Smooth muscle cell (in vitro differentiated cells): ENCODE measurements at regions not wholly inside any gene's neighbourhood (a gene's known extent, or its start where the extent isn't known, plus 50 kb on each side); places are given as distances from the start of the nearest gene placed in this dataset.

Experiments used
- DNase-seq: peaks from one replicate; lab custom pipeline; 2025; ENCODE audit not compliant: unreplicated experiment; lab: John Stamatoyannopoulos, UW
- H2AFZ ChIP-seq: fragments of 200-600 bp; sonication (generic); 2 replicates; pipeline ENCODE4 v1.6.0; 2016; ENCODE audit warnings: antibody characterized with exemption, low read depth, mild to moderate bottlenecking
- H3F3A ChIP-seq: fragments of 200-600 bp; sonication (generic); 2 replicates; pipeline ENCODE4 v1.6.0; 2017; ENCODE audit warnings: antibody characterized with exemption, low read depth
- H3K27ac ChIP-seq: fragments of 200-600 bp; sonication (generic); 2 replicates; pipeline ENCODE4 v1.5.1; 2016; ENCODE audit warnings: low read depth, mild to moderate bottlenecking
- H3K27me3 ChIP-seq: fragments of 200-600 bp; sonication (generic); 2 replicates; pipeline ENCODE4 v1.6.1; 2016; ENCODE audit warnings: low read depth, mild to moderate bottlenecking
- H3K36me3 ChIP-seq: fragments of 200-600 bp; sonication (generic); 2 replicates; pipeline ENCODE4 v1.5.1; 2016; ENCODE audit warnings: low read depth
- H3K4me1 ChIP-seq: fragments of 200-600 bp; sonication (generic); 2 replicates; pipeline ENCODE4 v1.5.1; 2016; ENCODE audit warnings: low read depth
- H3K4me2 ChIP-seq: fragments of 200-600 bp; sonication (generic); 2 replicates; pipeline ENCODE4 v1.6.0; 2016; ENCODE audit warnings: mild to moderate bottlenecking
- H3K4me3 ChIP-seq: fragments of 200-600 bp; sonication (generic); 2 replicates; pipeline ENCODE4 v1.5.1; 2016; ENCODE audit warnings: mild to moderate bottlenecking
- H3K79me2 ChIP-seq: fragments of 200-600 bp; sonication (generic); 2 replicates; pipeline ENCODE4 v1.6.0; 2016; ENCODE audit warnings: low read depth, mild to moderate bottlenecking
- H3K9ac ChIP-seq: fragments of 200-600 bp; sonication (generic); 2 replicates; pipeline ENCODE4 v1.6.0; 2016; ENCODE audit warnings: low read depth
- H3K9me3 ChIP-seq: fragments of 200-600 bp; sonication (generic); replicated peaks from 2 replicates; pipeline ENCODE4 v1.5.1; 2016; ENCODE audit warnings: low read depth
- H4K20me1 ChIP-seq: fragments of 200-600 bp; sonication (generic); 2 replicates; pipeline ENCODE4 v1.6.0; 2016; ENCODE audit warnings: low read depth
- CTCF ChIP-seq: fragments of 200-600 bp; sonication (generic); IDR thresholded peaks from 2 replicates; pipeline ENCODE4 v1.5.1; 2017; ENCODE audit warnings: borderline replicate concordance, mild to moderate bottlenecking, antibody characterized with exemption; ENCODE audit not compliant: insufficient read depth, poor library complexity, severe bottlenecking
- WGBS: methylation state at CpG from one replicate; pipeline ENCODE4 v1.1.7; 2016; ENCODE audit warnings: low lambda C conversion rate; 5-methylcytosine and 5-hydroxymethylcytosine counted together

- no peaks in the 10 kb centered on the region for H4K20me1 ChIP-seq
- no peaks in the 10 kb centered on the region for H3K27me3 ChIP-seq
- H2AFZ ChIP-seq, result no peak overlapping the region
- 85% methylated on average over 9 of the region's 9 CpGs for WGBS
- no peaks in the 10 kb centered on the region for H3K4me1 ChIP-seq
- H3F3A ChIP-seq, result no peaks in the 10 kb centered on the region
- no peaks in the 10 kb centered on the region for H3K9me3 ChIP-seq
- H3K27ac ChIP-seq, result no peak overlapping the region
- H3K9ac ChIP-seq, result no peak overlapping the region
- no peak for DNase-seq
- no peaks in the 10 kb centered on the region for H3K36me3 ChIP-seq
- H3K79me2 ChIP-seq, result no peaks in the 10 kb centered on the region
- H3K4me2 ChIP-seq, result no peak overlapping the region
- H3K4me3 ChIP-seq, result no peak overlapping the region
- TF ChIP-seq CTCF, result no peak
Observed at GRCh38 chr2:2466534-2466933, 135.5 kb upstream of the MYT1L start.

- Histone ChIP-seq H3K4me3 (no peak overlapping the region), H3K4me1 (no peaks in the 10 kb centered on the region), H2AFZ (no peak overlapping the region), H3F3A (no peaks in the 10 kb centered on the region), H3K36me3 (no peaks in the 10 kb centered on the region), H3K4me2 (no peak overlapping the region), H4K20me1 (no peaks in the 10 kb centered on the region), H3K27ac (no peak overlapping the region), H3K9me3 (no peaks in the 10 kb centered on the region), H3K9ac (no peak overlapping the region), H3K79me2 (no peaks in the 10 kb centered on the region), H3K27me3 (no peaks in the 10 kb centered on the region)
- 92% methylated on average over 6 of the region's 6 CpGs for WGBS
- TF ChIP-seq CTCF, result no peak
- no peak for DNase-seq
Observed at GRCh38 chr2:2464643-2465042, 133.6 kb upstream of the MYT1L start.

GRCh38 chr2:2464094-2464493 lies 133.0 kb upstream of the MYT1L start:
- TF ChIP-seq CTCF, result no peak
- H4K20me1 ChIP-seq, result no peaks in the 10 kb centered on the region
- no peaks in the 10 kb centered on the region for H3K36me3 ChIP-seq
- no peak overlapping the region for H3K27ac ChIP-seq
- H3F3A ChIP-seq, result no peaks in the 10 kb centered on the region
- H3K27me3 ChIP-seq, result no peaks in the 10 kb centered on the region
- H3K4me2 ChIP-seq, result no peak overlapping the region
- WGBS, result 66% methylated on average over 12 of the region's 12 CpGs
- H2AFZ ChIP-seq, result no peak overlapping the region
- H3K79me2 ChIP-seq, result no peaks in the 10 kb centered on the region
- no peak for DNase-seq
- H3K4me3 ChIP-seq, result no peak overlapping the region
- no peak overlapping the region for H3K9ac ChIP-seq
- no peaks in the 10 kb centered on the region for H3K9me3 ChIP-seq
- H3K4me1 ChIP-seq, result no peaks in the 10 kb centered on the region

- Histone ChIP-seq H3K4me3 (no peak overlapping the region), H2AFZ (no peak overlapping the region), H3K79me2 (no peaks in the 10 kb centered on the region), H3K36me3 (no peaks in the 10 kb centered on the region), H3K27ac (no peak overlapping the region), H3K9ac (no peak overlapping the region), H3F3A (no peaks in the 10 kb centered on the region), H3K9me3 (no peaks in the 10 kb centered on the region), H3K4me2 (no peak overlapping the region), H4K20me1 (no peaks in the 10 kb centered on the region), H3K27me3 (no peaks in the 10 kb centered on the region), H3K4me1 (no peaks in the 10 kb centered on the region)
- TF ChIP-seq CTCF, result no peak
- WGBS, result 74% methylated on average over 7 of the region's 7 CpGs
- no peak for DNase-seq
Observed at GRCh38 chr2:2456721-2457120, 125.6 kb upstream of the MYT1L start.
